Smooth muscle cell (in vitro differentiated cells): ENCODE measurements at regions not wholly inside any gene's neighbourhood (a gene's known extent, or its start where the extent isn't known, plus 50 kb on each side); places are given as distances from the start of the nearest gene placed in this dataset.

Source experiments
- DNase-seq: peaks from one replicate; lab custom pipeline; 2025; ENCODE audit not compliant: unreplicated experiment; lab: John Stamatoyannopoulos, UW
- H2AFZ ChIP-seq: fragments of 200-600 bp; sonication (generic); 2 replicates; pipeline ENCODE4 v1.6.0; 2016; ENCODE audit warnings: antibody characterized with exemption, low read depth, mild to moderate bottlenecking
- H3F3A ChIP-seq: fragments of 200-600 bp; sonication (generic); 2 replicates; pipeline ENCODE4 v1.6.0; 2017; ENCODE audit warnings: antibody characterized with exemption, low read depth
- H3K27ac ChIP-seq: fragments of 200-600 bp; sonication (generic); 2 replicates; pipeline ENCODE4 v1.5.1; 2016; ENCODE audit warnings: low read depth, mild to moderate bottlenecking
- H3K27me3 ChIP-seq: fragments of 200-600 bp; sonication (generic); 2 replicates; pipeline ENCODE4 v1.6.1; 2016; ENCODE audit warnings: low read depth, mild to moderate bottlenecking
- H3K36me3 ChIP-seq: fragments of 200-600 bp; sonication (generic); 2 replicates; pipeline ENCODE4 v1.5.1; 2016; ENCODE audit warnings: low read depth
- H3K4me1 ChIP-seq: fragments of 200-600 bp; sonication (generic); 2 replicates; pipeline ENCODE4 v1.5.1; 2016; ENCODE audit warnings: low read depth
- H3K4me2 ChIP-seq: fragments of 200-600 bp; sonication (generic); 2 replicates; pipeline ENCODE4 v1.6.0; 2016; ENCODE audit warnings: mild to moderate bottlenecking
- H3K4me3 ChIP-seq: fragments of 200-600 bp; sonication (generic); 2 replicates; pipeline ENCODE4 v1.5.1; 2016; ENCODE audit warnings: mild to moderate bottlenecking
- H3K79me2 ChIP-seq: fragments of 200-600 bp; sonication (generic); 2 replicates; pipeline ENCODE4 v1.6.0; 2016; ENCODE audit warnings: low read depth, mild to moderate bottlenecking
- H3K9ac ChIP-seq: fragments of 200-600 bp; sonication (generic); 2 replicates; pipeline ENCODE4 v1.6.0; 2016; ENCODE audit warnings: low read depth
- H3K9me3 ChIP-seq: fragments of 200-600 bp; sonication (generic); replicated peaks from 2 replicates; pipeline ENCODE4 v1.5.1; 2016; ENCODE audit warnings: low read depth
- H4K20me1 ChIP-seq: fragments of 200-600 bp; sonication (generic); 2 replicates; pipeline ENCODE4 v1.6.0; 2016; ENCODE audit warnings: low read depth
- CTCF ChIP-seq: fragments of 200-600 bp; sonication (generic); IDR thresholded peaks from 2 replicates; pipeline ENCODE4 v1.5.1; 2017; ENCODE audit warnings: borderline replicate concordance, mild to moderate bottlenecking, antibody characterized with exemption; ENCODE audit not compliant: insufficient read depth, poor library complexity, severe bottlenecking
- WGBS: methylation state at CpG from one replicate; pipeline ENCODE4 v1.1.7; 2016; ENCODE audit warnings: low lambda C conversion rate; 5-methylcytosine and 5-hydroxymethylcytosine counted together

DNA sequence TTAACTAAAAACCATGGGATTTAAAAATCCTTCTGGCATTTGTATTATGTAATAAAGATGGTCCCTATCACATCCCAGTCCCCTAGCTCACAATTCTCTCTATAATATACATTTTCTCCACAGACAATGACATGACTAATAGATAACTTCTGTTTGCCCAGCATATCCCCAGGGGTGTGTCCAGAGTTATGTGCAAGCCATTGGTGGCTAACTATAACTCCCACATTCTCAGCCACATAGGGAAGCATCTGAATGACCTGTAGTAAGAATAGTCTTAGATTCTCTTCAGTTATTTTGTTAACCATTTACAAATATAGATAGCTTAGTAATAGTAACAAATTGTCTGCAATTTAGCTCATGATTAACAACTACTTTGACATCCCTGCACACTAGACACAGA is 52.2 kb upstream of the RBSN start:
- Histone ChIP-seq H3K27me3 (peaks cover 59% of the 10 kb centered on the region), H3K27ac (no peak overlapping the region), H3K4me1 (no peaks in the 10 kb centered on the region), H3K4me3 (no peak overlapping the region), H4K20me1 (no peaks in the 10 kb centered on the region), H3K36me3 (no peaks in the 10 kb centered on the region), H3K4me2 (no peak overlapping the region), H2AFZ (no peak overlapping the region), H3K9ac (no peak overlapping the region), H3F3A (no peaks in the 10 kb centered on the region), H3K79me2 (no peaks in the 10 kb centered on the region), H3K9me3 (no peaks in the 10 kb centered on the region)
- DNase-seq, result no peak
- no peak for TF ChIP-seq CTCF

GRCh38 chr3:15152184-15152583 is 53.2 kb upstream of the RBSN start:
- peak overlapping the region; percentile 41 for H2AFZ ChIP-seq
- H3K9ac ChIP-seq, result no peak overlapping the region

DNA sequence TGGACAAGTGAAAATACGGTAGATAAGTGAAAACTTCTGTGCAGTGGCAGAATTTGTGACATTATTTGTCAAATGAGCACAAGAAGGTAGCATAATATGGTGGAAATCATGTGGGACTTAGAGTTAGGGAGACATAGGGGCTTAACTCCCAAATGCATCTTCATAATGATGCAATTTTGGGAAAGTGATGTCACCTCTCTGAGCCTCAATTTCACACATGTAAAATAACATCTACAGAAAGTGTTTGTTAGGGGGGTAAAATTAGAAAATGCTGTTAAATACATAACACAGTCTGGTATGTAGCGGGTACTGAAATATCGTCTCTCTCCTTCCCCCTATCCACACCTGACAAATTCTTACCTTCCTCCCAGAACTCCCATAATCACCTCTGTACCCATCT is 52.9 kb upstream of the CAPN7 start:
- H2AFZ ChIP-seq, result no peak overlapping the region
- TF ChIP-seq CTCF, result no peak
- no peaks in the 10 kb centered on the region for H4K20me1 ChIP-seq
- H3K79me2 ChIP-seq, result no peaks in the 10 kb centered on the region
- 90% methylated on average over 3 of the region's 3 CpGs for WGBS
- no peak overlapping the region for H3K9ac ChIP-seq
- H3F3A ChIP-seq, result no peaks in the 10 kb centered on the region
- H3K9me3 ChIP-seq, result no peaks in the 10 kb centered on the region
- H3K36me3 ChIP-seq, result no peaks in the 10 kb centered on the region
- no peak overlapping the region for H3K4me2 ChIP-seq
- H3K27ac ChIP-seq, result no peak overlapping the region
- no peaks in the 10 kb centered on the region for H3K4me1 ChIP-seq
- peaks cover 54% of the 10 kb centered on the region for H3K27me3 ChIP-seq
- DNase-seq, result no peak
- no peak overlapping the region for H3K4me3 ChIP-seq

More at GRCh38 chr3:15152184-15152583, 53.2 kb upstream of the RBSN start:
- no peaks in the 10 kb centered on the region for H4K20me1 ChIP-seq
- H3K36me3 ChIP-seq, result no peaks in the 10 kb centered on the region
- TF ChIP-seq CTCF, result no peak
- H3F3A ChIP-seq, result no peaks in the 10 kb centered on the region
- WGBS, result 76% methylated on average over 2 of the region's 2 CpGs
- no peaks in the 10 kb centered on the region for H3K79me2 ChIP-seq
- no peak overlapping the region for H3K4me3 ChIP-seq
- no peaks in the 10 kb centered on the region for H3K4me1 ChIP-seq
- no peak for DNase-seq
- H3K4me2 ChIP-seq, result no peak overlapping the region
- no peaks in the 10 kb centered on the region for H3K9me3 ChIP-seq
- H3K27me3 ChIP-seq, result peaks cover 57% of the 10 kb centered on the region
- H3K27ac ChIP-seq, result no peak overlapping the region

DNA sequence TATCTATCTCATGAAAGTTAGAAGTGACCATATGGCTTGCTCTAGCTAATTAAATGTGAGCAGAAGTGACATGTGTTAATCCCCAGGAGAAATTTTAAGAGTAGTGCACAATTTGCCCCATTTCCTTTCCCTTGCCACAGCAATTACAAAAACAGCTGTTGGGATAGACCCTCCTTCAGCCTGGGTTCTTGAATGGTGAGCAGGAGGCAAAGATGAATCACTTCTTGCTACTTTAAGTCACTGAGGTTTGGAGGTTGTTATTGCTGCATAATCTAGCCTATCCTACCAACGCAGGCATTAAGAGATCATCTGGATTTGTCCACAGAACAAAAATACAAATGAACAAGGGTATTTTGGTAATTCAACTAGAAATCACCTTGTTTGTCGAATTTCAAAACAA is 51.7 kb upstream of the CAPN7 start:
- H3K27ac ChIP-seq, result no peak overlapping the region
- no peaks in the 10 kb centered on the region for H3K4me1 ChIP-seq
- no peak overlapping the region for H2AFZ ChIP-seq
- peaks cover 54% of the 10 kb centered on the region for H3K27me3 ChIP-seq
- H3K9me3 ChIP-seq, result no peaks in the 10 kb centered on the region
- H3K9ac ChIP-seq, result no peak overlapping the region
- DNase-seq, result no peak
- no peaks in the 10 kb centered on the region for H3K79me2 ChIP-seq
- no peaks in the 10 kb centered on the region for H3F3A ChIP-seq
- H3K36me3 ChIP-seq, result no peaks in the 10 kb centered on the region
- H3K4me2 ChIP-seq, result no peak overlapping the region
- no peak overlapping the region for H3K4me3 ChIP-seq
- no peaks in the 10 kb centered on the region for H4K20me1 ChIP-seq
- TF ChIP-seq CTCF, result no peak
- 67% methylated on average over 2 of the region's 2 CpGs for WGBS
